ENCODE measurements at regions not wholly inside any gene's neighbourhood (a gene's known extent, or its start where the extent isn't known, plus 50 kb on each side); places are given as distances from the start of the nearest gene placed in this dataset.

- TF ChIP-seq TFCP2L1 (CRISPR knock-in tag; IDR thresholded peaks at IDR 0.05): no peak
- no peak for TF ChIP-seq HEYL (CRISPR knock-in tag; IDR thresholded peaks at IDR 0.05)
- TF ChIP-seq ELK1 (IDR thresholded peaks at IDR 0.05; ENCODE audit: low read depth, low read length): no peak
- ATAC-seq: no peak
These were observed 454.6 kb upstream of the KHDRBS2 start for GRCh38 chr6:62740596-62740995.

GRCh38 chr6:62740171-62740570 lies 454.1 kb upstream of the KHDRBS2 start:
- CTCF ChIA-PET: no interaction called here
- POLR2A ChIA-PET: no interaction called here

More at GRCh38 chr6:62740596-62740995, 454.6 kb upstream of the KHDRBS2 start:
- Histone ChIP-seq H3K4me2 (no peak overlapping the region), H3K9me3 (no peaks in the 10 kb centered on the region), H3K4me1 (no peaks in the 10 kb centered on the region), H3K4me3 (no peak overlapping the region), H3K27ac (no peak overlapping the region)
- DNase-seq (ENCODE audit: low read depth in 1 of 2, low spot score in 1 of 2) (no peak), FAIRE-seq (no peak)
- ChIA-PET POLR2A (no interaction called here), CTCF (no interaction called here)
- no CpG with 5 or more reads among the region's 5 CpGs for WGBS (ENCODE audit: missing lambda C conversion rate)

GRCh38 chr6:62737792-62738191 lies 451.8 kb upstream of the KHDRBS2 start:
- Histone ChIP-seq H3K27ac (no peak overlapping the region), H3K4me1 (no peaks in the 10 kb centered on the region), H3K4me3 (no peak overlapping the region), H3K4me2 (no peak overlapping the region), H3K9me3 (no peaks in the 10 kb centered on the region)
- WGBS (ENCODE audit: missing lambda C conversion rate): 1% methylated on average over 2 of the region's 2 CpGs
- FAIRE-seq (no peak), DNase-seq (ENCODE audit: low read depth in 1 of 2, low spot score in 1 of 2) (no peak), ATAC-seq (no peak)
- CTCF ChIA-PET: no interaction called here
- POLR2A ChIA-PET: no interaction called here
- TF ChIP-seq USF2 (IDR thresholded peaks at IDR 0.05) (no peak), MAFK (IDR thresholded peaks at IDR 0.05; ENCODE audit: partially characterized antibody) (peak; percentile 34)

More at GRCh38 chr6:62740171-62740570, 454.1 kb upstream of the KHDRBS2 start:
- FAIRE-seq (no peak), DNase-seq (ENCODE audit: low read depth in 1 of 2, low spot score in 1 of 2) (no peak), ATAC-seq (no peak)
- no peaks in the 10 kb centered on the region for H3K4me1 ChIP-seq
- WGBS (ENCODE audit: missing lambda C conversion rate): 0% methylated on average over 2 of the region's 2 CpGs
- no peaks in the 10 kb centered on the region for H3K9me3 ChIP-seq
- H3K4me2 ChIP-seq: no peak overlapping the region
- TF ChIP-seq FOSB (CRISPR knock-in tag; IDR thresholded peaks at IDR 0.05): no peak
- no peak for TF ChIP-seq MYC (IDR thresholded peaks at IDR 0.05; ENCODE audit: borderline replicate concordance, low read length)
- no peak for TF ChIP-seq ZFP36 (IDR thresholded peaks at IDR 0.05; ENCODE audit: borderline replicate concordance, partially characterized antibody)
- TF ChIP-seq RNF2 (IDR thresholded peaks at IDR 0.05; ENCODE audit: borderline replicate concordance, low read depth): no peak
- no peak for TF ChIP-seq CBX8 (IDR thresholded peaks at IDR 0.05)
- no peak for TF ChIP-seq NFE2L2 (conservative IDR thresholded peaks at IDR 0.05; ENCODE audit: low read length)
- no peak for TF ChIP-seq SMC3 (IDR thresholded peaks at IDR 0.05)
- no peak for TF ChIP-seq MAZ (IDR thresholded peaks at IDR 0.05; ENCODE audit: borderline replicate concordance, low read depth, low read length)
- no peak for TF ChIP-seq JUNB (IDR thresholded peaks at IDR 0.05)
- no peak for TF ChIP-seq SREBF2 (IDR thresholded peaks at IDR 0.05)
- TF ChIP-seq CHD4 (IDR thresholded peaks at IDR 0.05; ENCODE audit: borderline replicate concordance): no peak
- no peak for TF ChIP-seq HES2 (IDR thresholded peaks at IDR 0.05)
- no peak overlapping the region for H3K4me3 ChIP-seq
- no peak overlapping the region for H3K27ac ChIP-seq

GRCh38 chr6:62721408-62721807 lies 435.4 kb upstream of the KHDRBS2 start:
- Histone ChIP-seq H3K4me3 (no peak overlapping the region), H3K4me2 (no peak overlapping the region), H3K4me1 (no peaks in the 10 kb centered on the region), H3K27ac (no peak overlapping the region), H3K9me3 (no peaks in the 10 kb centered on the region)
- 13% methylated on average over 2 of the region's 2 CpGs for WGBS (ENCODE audit: missing lambda C conversion rate)
- ChIA-PET POLR2A (no interaction called here), CTCF (no interaction called here)
- ATAC-seq: no peak
- FAIRE-seq: no peak
- TF ChIP-seq PHF8 (IDR thresholded peaks at IDR 0.05; ENCODE audit: borderline replicate concordance, low read depth) (no peak), HOXB13 (CRISPR knock-in tag; IDR thresholded peaks at IDR 0.05; ENCODE audit: low read depth) (no peak), MAZ (IDR thresholded peaks at IDR 0.05; ENCODE audit: borderline replicate concordance, low read depth, low read length) (no peak), HDAC2 (IDR thresholded peaks at IDR 0.05) (no peak), MYC (IDR thresholded peaks at IDR 0.05; ENCODE audit: borderline replicate concordance, low read length) (no peak), JUN (IDR thresholded peaks at IDR 0.05) (no peak), POLR2A (IDR thresholded peaks at IDR 0.05; ENCODE audit: low read length) (no peak), CEBPB (IDR thresholded peaks at IDR 0.05) (no peak)
- DNase-seq (ENCODE audit: low read depth in 1 of 2, low spot score in 1 of 2): no peak
